GM12891 (cell line): ENCODE measurements at regions not wholly inside any gene's neighbourhood (a gene's known extent, or its start where the extent isn't known, plus 50 kb on each side); places are given as distances from the start of the nearest gene placed in this dataset.
"Not testable (repeated sequence)": the region's sequence is repeated elsewhere in the genome, so short reads cannot be mapped to it uniquely, and the experiment has no call there.

ENCODE experiments used
- DNase-seq: peaks from one replicate; pipeline ENCODE4 v3.0.0; 2011; ENCODE audit warnings: low spot score; ENCODE audit not compliant: insufficient read length
- FAIRE-seq: peaks from 2 replicates; lab custom pipeline; 2011; peaks lifted over from hg19 to GRCh38; lab: Jason Lieb, UNC
- PAX5 ChIP-seq: IDR thresholded peaks from 2 replicates; pipeline ENCODE4 v1.6.1; 2011; ENCODE audit warnings: low read length, moderate library complexity, mild to moderate bottlenecking; ENCODE audit not compliant: insufficient read depth, severe bottlenecking
- POLR2A ChIP-seq: IDR thresholded peaks from 2 replicates; pipeline ENCODE4 v1.6.1; 2011; ENCODE audit warnings: low read depth, low read length, control low read depth
- POLR2AphosphoS5 ChIP-seq: IDR thresholded peaks from 2 replicates; pipeline ENCODE4 v1.6.1; 2011; ENCODE audit warnings: low read depth, low read length, control low read depth
- POU2F2 ChIP-seq: IDR thresholded peaks from 2 replicates; pipeline ENCODE4 v1.6.1; 2011; ENCODE audit warnings: low read depth, mild to moderate bottlenecking, control low read depth, low read length, moderate library complexity
- SPI1 ChIP-seq: IDR thresholded peaks from 2 replicates; pipeline ENCODE4 v1.6.1; 2011; ENCODE audit warnings: low read depth, low read length, control low read depth
- TAF1 ChIP-seq: IDR thresholded peaks from 2 replicates; pipeline ENCODE4 v1.6.1; 2011; ENCODE audit warnings: low read depth, low read length, control low read depth

- TF ChIP-seq PAX5 (no peak), POU2F2 (no peak)
- DNase-seq (no peak), FAIRE-seq (no peak)
Observed at GRCh38 chr5:111922344-111922743, 165.3 kb upstream of the NREP start.

GRCh38 chr5:111921691-111922090, 164.7 kb upstream of the NREP start:
- not testable (repeated sequence) for DNase-seq, FAIRE-seq

- TF ChIP-seq PAX5 = no peak
- TF ChIP-seq SPI1 = no peak
- TF ChIP-seq POLR2AphosphoS5 = no peak
- TF ChIP-seq POU2F2 = no peak
- TF ChIP-seq POLR2A = no peak
- TF ChIP-seq TAF1 = no peak
- DNase-seq = no peak
- no peak for FAIRE-seq
Observed at GRCh38 chr5:111914966-111915636, 158.1 kb upstream of the NREP start.

GRCh38 chr5:111902436-111902835, 145.4 kb upstream of the NREP start:
- FAIRE-seq (no peak), DNase-seq (no peak)
- no peak for TF ChIP-seq SPI1
- no peak for TF ChIP-seq POU2F2
- TF ChIP-seq PAX5 = no peak
- no peak for TF ChIP-seq POLR2AphosphoS5
- no peak for TF ChIP-seq TAF1
- TF ChIP-seq POLR2A = no peak

- DNase-seq (no peak), FAIRE-seq (no peak)
- TF ChIP-seq TAF1 (no peak), SPI1 (peak; percentile 78)
Observed at GRCh38 chr5:111901296-111901695, 144.3 kb upstream of the NREP start.

GRCh38 chr5:111892949-111893348, 136.0 kb upstream of the NREP start:
- no peak for DNase-seq
- no peak for TF ChIP-seq POU2F2
- TF ChIP-seq SPI1 = no peak
- TF ChIP-seq POLR2AphosphoS5 = no peak
- TF ChIP-seq TAF1 = no peak
- no peak for TF ChIP-seq POLR2A
- TF ChIP-seq PAX5 = no peak
- no peak for FAIRE-seq

GRCh38 chr5:111887706-111888105, 130.7 kb upstream of the NREP start:
- no peak for DNase-seq
- FAIRE-seq = no peak
- TF ChIP-seq POLR2AphosphoS5 (no peak), TAF1 (no peak), POU2F2 (no peak), PAX5 (no peak), POLR2A (no peak), SPI1 (no peak)

GRCh38 chr5:111869681-111870080, 112.7 kb upstream of the NREP start:
- DNase-seq = no peak
- no peak for TF ChIP-seq TAF1
- no peak for FAIRE-seq

- TF ChIP-seq PAX5 (no peak), POLR2A (no peak), TAF1 (no peak), POU2F2 (no peak), POLR2AphosphoS5 (no peak), SPI1 (no peak)
- no peak for DNase-seq
- no peak for FAIRE-seq
Observed at GRCh38 chr5:111865356-111865755, 108.4 kb upstream of the NREP start.

GRCh38 chr5:111863801-111864200, 106.8 kb upstream of the NREP start:
- FAIRE-seq (no peak), DNase-seq (no peak)
- no peak for TF ChIP-seq TAF1
- TF ChIP-seq POLR2AphosphoS5 = no peak
- no peak for TF ChIP-seq SPI1

GRCh38 chr5:111859533-111860270, 102.7 kb upstream of the NREP start:
- no peak for TF ChIP-seq TAF1
- TF ChIP-seq PAX5 = no peak
- TF ChIP-seq POLR2AphosphoS5 = no peak
- no peak for TF ChIP-seq POU2F2
- TF ChIP-seq POLR2A = no peak
- no peak for TF ChIP-seq SPI1
- DNase-seq = no peak
- FAIRE-seq = no peak
